Epithelial cell of esophagus (primary cell): ENCODE measurements at regions not wholly inside any gene's neighbourhood (a gene's known extent, or its start where the extent isn't known, plus 50 kb on each side); places are given as distances from the start of the nearest gene placed in this dataset.

Experiments used
- DNase-seq: peaks from one replicate; pipeline ENCODE4 v3.0.0; 2010; ENCODE audit warnings: low read depth
- H3K4me3 ChIP-seq: 2 replicates; pipeline ENCODE4 v1.5.1; 2011; ENCODE audit warnings: mild to moderate bottlenecking, low read length, control low read depth
- CTCF ChIP-seq: IDR thresholded peaks from 2 replicates; pipeline ENCODE4 v1.5.1; 2011; ENCODE audit warnings: low read depth, mild to moderate bottlenecking, low read length, control low read depth, inconsistent platforms; ENCODE audit not compliant: insufficient read depth; ENCODE audit errors: missing control alignments

- no peak overlapping the region for H3K4me3 ChIP-seq
- no peak for TF ChIP-seq CTCF
- no peak for DNase-seq
Measured at GRCh38 chr11:29707924-29708323, 308.9 kb downstream of the KCNA4 start.

DNA sequence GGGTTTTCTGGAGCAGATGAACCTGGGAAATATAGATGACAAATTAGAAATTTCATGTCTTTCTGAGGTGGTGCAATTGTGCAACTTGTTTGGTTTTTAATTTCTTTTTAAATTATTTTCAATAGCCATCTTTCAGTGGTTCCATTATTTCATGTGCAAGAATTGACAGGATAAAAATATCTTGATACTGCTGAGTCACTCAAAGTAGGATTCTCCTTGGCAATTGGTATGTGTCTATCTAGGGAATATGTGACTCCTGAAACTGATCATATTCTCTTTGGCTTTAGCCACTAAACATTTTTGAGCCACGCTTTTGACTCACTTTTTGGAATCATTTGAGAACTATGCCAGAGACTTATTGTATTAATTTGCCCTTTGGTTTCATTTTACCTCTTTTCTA is 331.5 kb downstream of the KCNA4 start:
- H3K4me3 ChIP-seq = no peak overlapping the region
- TF ChIP-seq CTCF = no peak
- DNase-seq = no peak

DNA sequence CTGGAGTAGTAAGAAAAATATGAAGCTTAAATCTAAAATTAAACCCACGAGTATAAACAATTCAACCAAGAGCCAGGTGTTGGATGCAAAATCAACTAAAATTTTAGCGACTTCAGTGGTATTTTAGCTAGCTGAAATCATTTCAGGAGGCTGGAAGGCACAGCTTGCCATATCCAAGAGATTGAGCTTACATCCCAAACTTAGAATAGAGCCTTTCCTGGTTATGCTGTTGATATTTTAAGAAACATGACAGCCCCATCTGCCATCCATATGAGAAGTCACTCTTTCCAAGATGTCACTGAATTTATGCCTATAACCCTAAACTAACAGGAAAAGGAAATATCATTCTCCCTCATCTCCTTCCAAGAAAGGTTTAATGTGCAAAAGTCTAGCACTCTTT is 334.0 kb downstream of the KCNA4 start:
- DNase-seq = no peak
- no peak for TF ChIP-seq CTCF
- H3K4me3 ChIP-seq = no peak overlapping the region

DNA sequence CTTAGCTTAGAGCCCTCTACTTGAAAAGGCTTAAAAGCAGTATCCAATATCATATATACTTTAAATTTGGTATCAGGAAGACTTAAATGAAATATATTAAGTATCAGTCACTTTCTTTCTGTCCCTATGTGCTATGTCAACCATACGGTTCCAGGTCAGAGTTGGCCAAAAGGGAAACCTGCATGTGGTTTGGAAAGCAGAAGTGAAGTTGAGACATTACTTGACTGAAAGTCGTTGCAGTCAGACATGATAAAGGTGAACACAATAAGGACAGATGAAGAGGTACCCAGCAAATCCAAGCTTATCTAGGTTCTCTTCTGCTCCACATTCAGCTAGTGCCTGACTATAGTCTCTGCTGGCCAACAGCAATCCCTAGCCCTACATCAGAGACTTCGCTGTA is 336.8 kb downstream of the KCNA4 start:
- DNase-seq = no peak
- TF ChIP-seq CTCF = no peak
- no peak overlapping the region for H3K4me3 ChIP-seq

- no peak overlapping the region for H3K4me3 ChIP-seq
- no peak for TF ChIP-seq CTCF
- no peak for DNase-seq
Measured at GRCh38 chr11:29676993-29677392, 339.8 kb downstream of the KCNA4 start.

DNA sequence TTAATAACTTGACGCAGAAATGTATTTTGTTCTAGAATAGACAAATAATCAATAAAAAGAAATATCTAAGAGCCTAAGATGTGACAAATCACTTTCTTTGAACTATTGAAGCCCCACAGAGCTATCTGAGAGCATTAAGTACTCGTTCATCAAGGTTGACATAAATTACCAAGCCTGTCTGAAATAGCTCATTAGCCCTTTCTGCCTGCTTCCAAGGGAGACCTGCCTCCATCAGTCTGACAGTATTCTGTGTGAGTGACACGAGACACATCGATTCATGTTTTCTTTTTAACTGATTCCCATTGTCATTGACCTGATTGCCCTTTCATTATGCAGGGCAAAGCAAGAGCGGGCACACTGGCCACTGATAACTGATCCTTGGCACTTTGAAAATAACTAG is 347.5 kb downstream of the KCNA4 start:
- no peak overlapping the region for H3K4me3 ChIP-seq
- no peak for TF ChIP-seq CTCF
- DNase-seq = no peak

DNA sequence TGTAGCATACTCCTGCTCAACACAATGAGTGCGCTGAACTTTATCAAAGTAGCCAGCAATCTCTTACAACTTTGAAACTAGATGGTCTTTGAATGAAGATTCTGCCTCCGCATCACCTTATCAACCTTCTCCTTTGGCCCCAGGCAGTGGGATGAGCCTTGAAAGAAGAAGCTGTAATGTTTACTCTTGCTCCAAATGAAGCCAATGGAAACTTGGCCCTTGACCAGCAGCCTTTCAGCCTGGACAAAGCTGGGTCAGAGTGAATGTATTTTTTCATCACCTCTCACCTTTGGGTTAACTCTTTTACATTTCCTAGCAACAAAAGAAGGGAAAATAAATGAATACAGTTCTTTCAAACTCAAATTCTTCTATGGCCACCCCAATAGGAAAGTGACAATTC is 359.1 kb downstream of the KCNA4 start:
- no peak for TF ChIP-seq CTCF
- H3K4me3 ChIP-seq = no peak overlapping the region
- no peak for DNase-seq
